ENCODE measurements at regions not wholly inside any gene's neighbourhood (a gene's known extent, or its start where the extent isn't known, plus 50 kb on each side); places are given as distances from the start of the nearest gene placed in this dataset.

DNA sequence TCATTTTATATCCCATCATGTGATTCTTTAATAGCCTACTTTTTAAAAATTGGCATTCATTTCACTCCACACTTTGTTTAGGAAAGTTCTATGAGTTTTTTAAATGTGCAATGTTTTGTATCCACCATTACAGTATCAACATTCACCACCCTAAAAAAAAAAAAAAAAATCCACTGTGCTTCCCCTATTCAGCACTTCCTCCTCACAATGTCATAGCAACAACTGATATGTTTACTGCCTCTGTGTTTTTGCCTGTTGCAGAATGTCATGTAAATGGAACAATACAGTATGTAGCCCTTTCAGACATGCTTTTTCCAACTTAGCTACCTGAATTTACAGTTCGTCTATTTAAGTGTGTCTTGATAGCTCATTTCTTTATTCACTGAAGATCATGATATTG, 754.2 kb downstream of the FAM181B start:
- no peak for ATAC-seq
- TF ChIP-seq RARB (CRISPR knock-in tag; IDR thresholded peaks at IDR 0.05) (no peak), ZFP30 (CRISPR knock-in tag; IDR thresholded peaks at IDR 0.05) (no peak), TOX (CRISPR knock-in tag; IDR thresholded peaks at IDR 0.05; ENCODE audit: borderline replicate concordance) (no peak), ZC3H10 (CRISPR knock-in tag; IDR thresholded peaks at IDR 0.05) (no peak), ZFP3 (CRISPR knock-in tag; IDR thresholded peaks at IDR 0.05) (no peak), SNAI2 (CRISPR knock-in tag; IDR thresholded peaks at IDR 0.05) (no peak)
- TF ChIP-seq, protein P1, sequence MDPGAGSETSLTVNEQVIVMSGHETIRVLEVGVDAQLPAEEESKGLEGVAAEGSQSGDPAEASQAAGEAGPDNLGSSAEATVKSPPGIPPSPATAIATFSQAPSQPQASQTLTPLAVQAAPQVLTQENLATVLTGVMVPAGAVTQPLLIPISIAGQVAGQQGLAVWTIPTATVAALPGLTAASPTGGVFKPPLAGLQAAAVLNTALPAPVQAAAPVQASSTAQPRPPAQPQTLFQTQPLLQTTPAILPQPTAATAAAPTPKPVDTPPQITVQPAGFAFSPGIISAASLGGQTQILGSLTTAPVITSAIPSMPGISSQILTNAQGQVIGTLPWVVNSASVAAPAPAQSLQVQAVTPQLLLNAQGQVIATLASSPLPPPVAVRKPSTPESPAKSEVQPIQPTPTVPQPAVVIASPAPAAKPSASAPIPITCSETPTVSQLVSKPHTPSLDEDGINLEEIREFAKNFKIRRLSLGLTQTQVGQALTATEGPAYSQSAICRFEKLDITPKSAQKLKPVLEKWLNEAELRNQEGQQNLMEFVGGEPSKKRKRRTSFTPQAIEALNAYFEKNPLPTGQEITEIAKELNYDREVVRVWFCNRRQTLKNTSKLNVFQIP (CRISPR knock-in tag; IDR thresholded peaks at IDR 0.05; ENCODE audit: borderline replicate concordance, low read depth), result no peak
- TF ChIP-seq, protein P2, sequence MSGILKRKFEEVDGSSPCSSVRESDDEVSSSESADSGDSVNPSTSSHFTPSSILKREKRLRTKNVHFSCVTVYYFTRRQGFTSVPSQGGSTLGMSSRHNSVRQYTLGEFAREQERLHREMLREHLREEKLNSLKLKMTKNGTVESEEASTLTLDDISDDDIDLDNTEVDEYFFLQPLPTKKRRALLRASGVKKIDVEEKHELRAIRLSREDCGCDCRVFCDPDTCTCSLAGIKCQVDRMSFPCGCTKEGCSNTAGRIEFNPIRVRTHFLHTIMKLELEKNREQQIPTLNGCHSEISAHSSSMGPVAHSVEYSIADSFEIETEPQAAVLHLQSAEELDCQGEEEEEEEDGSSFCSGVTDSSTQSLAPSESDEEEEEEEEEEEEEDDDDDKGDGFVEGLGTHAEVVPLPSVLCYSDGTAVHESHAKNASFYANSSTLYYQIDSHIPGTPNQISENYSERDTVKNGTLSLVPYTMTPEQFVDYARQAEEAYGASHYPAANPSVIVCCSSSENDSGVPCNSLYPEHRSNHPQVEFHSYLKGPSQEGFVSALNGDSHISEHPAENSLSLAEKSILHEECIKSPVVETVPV (CRISPR knock-in tag; IDR thresholded peaks at IDR 0.05), result no peak

DNA sequence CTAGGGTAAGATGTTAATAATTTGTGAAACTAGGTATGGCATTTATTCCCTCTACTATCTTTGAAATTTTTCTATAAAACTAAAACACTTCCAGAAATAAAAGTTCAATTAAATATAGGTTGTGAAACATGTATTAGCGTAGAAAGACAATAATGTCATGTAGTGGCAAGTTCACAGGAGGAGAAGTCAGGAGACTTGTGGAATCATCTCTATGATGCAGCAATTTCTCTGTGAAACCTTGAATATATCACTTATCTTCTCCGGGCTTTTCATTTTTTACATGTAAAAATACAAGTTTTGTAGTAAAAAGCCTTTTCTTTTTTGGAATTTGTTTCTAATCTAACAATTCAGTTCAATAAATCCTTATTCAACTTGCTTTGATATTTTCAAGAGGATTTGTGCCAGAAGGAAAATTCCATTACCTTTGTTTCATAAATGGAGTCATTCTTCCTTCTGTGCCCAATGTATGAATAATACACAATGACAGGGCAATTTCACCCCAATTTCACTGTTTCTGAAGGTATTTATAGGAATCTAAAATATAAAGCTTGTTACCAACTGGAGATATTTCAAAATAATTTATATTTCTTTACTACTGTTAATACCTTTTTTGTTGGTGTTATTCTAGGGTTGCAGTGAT, 758.3 kb downstream of the FAM181B start:
- TF ChIP-seq, protein P3, sequence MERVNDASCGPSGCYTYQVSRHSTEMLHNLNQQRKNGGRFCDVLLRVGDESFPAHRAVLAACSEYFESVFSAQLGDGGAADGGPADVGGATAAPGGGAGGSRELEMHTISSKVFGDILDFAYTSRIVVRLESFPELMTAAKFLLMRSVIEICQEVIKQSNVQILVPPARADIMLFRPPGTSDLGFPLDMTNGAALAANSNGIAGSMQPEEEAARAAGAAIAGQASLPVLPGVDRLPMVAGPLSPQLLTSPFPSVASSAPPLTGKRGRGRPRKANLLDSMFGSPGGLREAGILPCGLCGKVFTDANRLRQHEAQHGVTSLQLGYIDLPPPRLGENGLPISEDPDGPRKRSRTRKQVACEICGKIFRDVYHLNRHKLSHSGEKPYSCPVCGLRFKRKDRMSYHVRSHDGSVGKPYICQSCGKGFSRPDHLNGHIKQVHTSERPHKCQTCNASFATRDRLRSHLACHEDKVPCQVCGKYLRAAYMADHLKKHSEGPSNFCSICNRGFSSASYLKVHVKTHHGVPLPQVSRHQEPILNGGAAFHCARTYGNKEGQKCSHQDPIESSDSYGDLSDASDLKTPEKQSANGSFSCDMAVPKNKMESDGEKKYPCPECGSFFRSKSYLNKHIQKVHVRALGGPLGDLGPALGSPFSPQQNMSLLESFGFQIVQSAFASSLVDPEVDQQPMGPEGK (CRISPR knock-in tag; IDR thresholded peaks at IDR 0.05; ENCODE audit: borderline replicate concordance), result no peak
- TF ChIP-seq CSDC2 (CRISPR knock-in tag; IDR thresholded peaks at IDR 0.05) (no peak), ZNF8 (CRISPR knock-in tag; IDR thresholded peaks at IDR 0.05) (no peak), ZFP30 (CRISPR knock-in tag; IDR thresholded peaks at IDR 0.05) (no peak), RARB (CRISPR knock-in tag; IDR thresholded peaks at IDR 0.05) (no peak), SNAI2 (CRISPR knock-in tag; IDR thresholded peaks at IDR 0.05) (no peak), TOX (CRISPR knock-in tag; IDR thresholded peaks at IDR 0.05; ENCODE audit: borderline replicate concordance) (no peak), OSR1 (CRISPR knock-in tag; IDR thresholded peaks at IDR 0.05) (no peak), ISL1 (CRISPR knock-in tag; IDR thresholded peaks at IDR 0.05) (no peak), GLIS3 (CRISPR knock-in tag; IDR thresholded peaks at IDR 0.05) (no peak), ARNTL (CRISPR knock-in tag; IDR thresholded peaks at IDR 0.05; ENCODE audit: borderline replicate concordance, low read depth) (no peak), ESRRG (CRISPR knock-in tag; IDR thresholded peaks at IDR 0.05) (no peak), ZC3H10 (CRISPR knock-in tag; IDR thresholded peaks at IDR 0.05) (no peak), ZNF70 (CRISPR knock-in tag; IDR thresholded peaks at IDR 0.05) (no peak), BACH2 (CRISPR knock-in tag; IDR thresholded peaks at IDR 0.05; ENCODE audit: borderline replicate concordance) (no peak)
- TF ChIP-seq, protein P1 (CRISPR knock-in tag; IDR thresholded peaks at IDR 0.05; ENCODE audit: borderline replicate concordance, low read depth), result no peak
- TF ChIP-seq, protein P2 (CRISPR knock-in tag; IDR thresholded peaks at IDR 0.05), result no peak
- TF ChIP-seq, protein P4, sequence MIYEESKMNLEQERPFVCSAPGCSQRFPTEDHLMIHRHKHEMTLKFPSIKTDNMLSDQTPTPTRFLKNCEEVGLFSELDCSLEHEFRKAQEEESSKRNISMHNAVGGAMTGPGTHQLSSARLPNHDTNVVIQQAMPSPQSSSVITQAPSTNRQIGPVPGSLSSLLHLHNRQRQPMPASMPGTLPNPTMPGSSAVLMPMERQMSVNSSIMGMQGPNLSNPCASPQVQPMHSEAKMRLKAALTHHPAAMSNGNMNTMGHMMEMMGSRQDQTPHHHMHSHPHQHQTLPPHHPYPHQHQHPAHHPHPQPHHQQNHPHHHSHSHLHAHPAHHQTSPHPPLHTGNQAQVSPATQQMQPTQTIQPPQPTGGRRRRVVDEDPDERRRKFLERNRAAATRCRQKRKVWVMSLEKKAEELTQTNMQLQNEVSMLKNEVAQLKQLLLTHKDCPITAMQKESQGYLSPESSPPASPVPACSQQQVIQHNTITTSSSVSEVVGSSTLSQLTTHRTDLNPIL (CRISPR knock-in tag; IDR thresholded peaks at IDR 0.05; ENCODE audit: low read depth), result no peak
- no peak for ATAC-seq

DNA sequence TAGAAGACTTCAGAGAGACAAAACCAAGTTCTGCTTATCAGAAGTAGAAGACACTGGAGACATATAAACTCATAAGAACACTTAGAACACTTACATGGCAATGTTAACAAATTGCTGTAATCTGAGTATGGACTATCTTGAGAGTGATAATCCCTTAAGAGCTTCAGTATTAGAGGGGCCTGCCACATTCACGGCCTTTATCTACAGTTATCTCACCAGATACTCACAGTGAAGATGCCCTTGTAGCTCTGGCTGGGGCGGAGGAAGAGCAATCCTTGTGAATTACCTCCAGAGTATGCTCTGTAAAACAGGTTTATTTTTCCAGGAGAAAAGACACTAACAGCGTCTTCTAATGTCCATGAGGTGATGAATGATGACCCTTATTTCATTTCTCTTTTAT, 762.8 kb downstream of the FAM181B start:
- no peak for ATAC-seq
- TF ChIP-seq ISL1 (CRISPR knock-in tag; IDR thresholded peaks at IDR 0.05) (no peak), ZNF70 (CRISPR knock-in tag; IDR thresholded peaks at IDR 0.05) (no peak), ZFP30 (CRISPR knock-in tag; IDR thresholded peaks at IDR 0.05) (no peak), ARNTL (CRISPR knock-in tag; IDR thresholded peaks at IDR 0.05; ENCODE audit: borderline replicate concordance, low read depth) (no peak), SNAI2 (CRISPR knock-in tag; IDR thresholded peaks at IDR 0.05) (no peak), TCF4 (CRISPR knock-in tag; IDR thresholded peaks at IDR 0.05; ENCODE audit: borderline replicate concordance) (no peak), PPARA (CRISPR knock-in tag; IDR thresholded peaks at IDR 0.05; ENCODE audit: borderline replicate concordance) (no peak), GLIS3 (CRISPR knock-in tag; IDR thresholded peaks at IDR 0.05) (no peak), ZFP3 (CRISPR knock-in tag; IDR thresholded peaks at IDR 0.05) (no peak), BACH2 (CRISPR knock-in tag; IDR thresholded peaks at IDR 0.05; ENCODE audit: borderline replicate concordance) (no peak), ZNF565 (CRISPR knock-in tag; conservative IDR thresholded peaks at IDR 0.05; ENCODE audit: low read depth) (no peak), ZC3H10 (CRISPR knock-in tag; IDR thresholded peaks at IDR 0.05) (no peak)
- TF ChIP-seq, protein P3 (CRISPR knock-in tag; IDR thresholded peaks at IDR 0.05; ENCODE audit: borderline replicate concordance), result no peak
- TF ChIP-seq, protein P1 (CRISPR knock-in tag; IDR thresholded peaks at IDR 0.05; ENCODE audit: borderline replicate concordance, low read depth), result no peak

All from SK-N-SH treated with all-trans-retinoic acid at 6 μM for 48 hours (cell line).